DOHH2 (cell line): ENCODE measurements at regions not wholly inside any gene's neighbourhood (a gene's known extent, or its start where the extent isn't known, plus 50 kb on each side); places are given as distances from the start of the nearest gene placed in this dataset.
"Not testable (repeated sequence)": the region's sequence is repeated elsewhere in the genome, so short reads cannot be mapped to it uniquely, and the experiment has no call there.

Experiments used
- H3F3A ChIP-seq: fragments of 200-600 bp; sonication (generic), shearing (Covaris generic); 2 replicates; pipeline ENCODE4 v1.6.0; 2016; ENCODE audit warnings: antibody characterized with exemption, mild to moderate bottlenecking; ENCODE audit not compliant: control insufficient read depth, insufficient read depth
- H3K27ac ChIP-seq: fragments of 200-600 bp; sonication (generic); 2 replicates; pipeline ENCODE4 v1.5.1; 2014; ENCODE audit warnings: low read depth, mild to moderate bottlenecking, low read length, moderate library complexity
- H3K27me3 ChIP-seq: fragments of 200-600 bp; sonication (generic); 2 replicates; pipeline ENCODE4 v1.6.1; 2014; ENCODE audit warnings: mild to moderate bottlenecking, low read length, mixed read lengths; ENCODE audit not compliant: control insufficient read depth
- H3K36me3 ChIP-seq: fragments of 200-600 bp; sonication (generic); 2 replicates; pipeline ENCODE4 v1.6.1; 2014; ENCODE audit warnings: mild to moderate bottlenecking, low read length, moderate library complexity, mixed read lengths; ENCODE audit not compliant: control insufficient read depth
- H3K4me1 ChIP-seq: fragments of 200-600 bp; sonication (generic); 2 replicates; pipeline ENCODE4 v1.6.1; 2014; ENCODE audit warnings: mild to moderate bottlenecking, low read length, mixed read lengths; ENCODE audit not compliant: control insufficient read depth
- H3K4me2 ChIP-seq: fragments of 200-600 bp; sonication (generic); 2 replicates; pipeline ENCODE4 v1.6.0; 2014; ENCODE audit warnings: mild to moderate bottlenecking, low read length, moderate library complexity
- H3K4me3 ChIP-seq: fragments of 200-600 bp; sonication (generic); 2 replicates; pipeline ENCODE4 v1.5.1; 2014; ENCODE audit warnings: mild to moderate bottlenecking, low read length, mixed read lengths
- H3K79me2 ChIP-seq: fragments of 200-600 bp; sonication (generic); 2 replicates; pipeline ENCODE4 v1.6.1; 2014; ENCODE audit warnings: mild to moderate bottlenecking, low read length, mixed read lengths; ENCODE audit not compliant: control insufficient read depth
- H3K9me2 ChIP-seq: fragments of 200-600 bp; sonication (generic); replicated peaks from 2 replicates; pipeline ENCODE4 v1.6.1; 2014; ENCODE audit warnings: mild to moderate bottlenecking, low read length, mixed read lengths; ENCODE audit not compliant: control insufficient read depth
- H3K9me3 ChIP-seq: fragments of 200-600 bp; sonication (generic); 2 replicates; pipeline ENCODE4 v1.6.1; 2014; ENCODE audit warnings: antibody characterized with exemption, low read length, mixed read lengths; ENCODE audit not compliant: control insufficient read depth, insufficient read depth
- H4K20me1 ChIP-seq: fragments of 200-600 bp; sonication (generic); 2 replicates; pipeline ENCODE4 v1.6.0; 2014; ENCODE audit warnings: low read depth, mild to moderate bottlenecking, antibody characterized with exemption, low read length, moderate library complexity; ENCODE audit not compliant: control insufficient read depth, insufficient read depth
- CTCF ChIP-seq: fragments of 200-600 bp; sonication (generic); IDR thresholded peaks from one replicate; pipeline ENCODE4 v1.5.1; 2014; ENCODE audit warnings: antibody characterized with exemption, mild to moderate bottlenecking, low read depth, low read length; ENCODE audit not compliant: poor library complexity, severe bottlenecking
- EZH2phosphoT487 ChIP-seq: fragments of 200-600 bp; sonication (generic); IDR thresholded peaks from 2 replicates; pipeline ENCODE4 v1.6.1; 2017; ENCODE audit warnings: borderline replicate concordance, mild to moderate bottlenecking, antibody characterized with exemption, low read length, moderate library complexity, mixed read lengths

GRCh38 chr9:90188656-90189055 lies 454.0 kb downstream of the DIRAS2 start:
- Histone ChIP-seq H3K4me1 (no peaks in the 10 kb centered on the region; the same call in 1 of the 2 replicates), H3K36me3 (no peaks in the 10 kb centered on the region), H3K27ac (no peak overlapping the region), H4K20me1 (no peaks in the 10 kb centered on the region), H3K4me3 (no peak overlapping the region), H3K9me3 (no peaks in the 10 kb centered on the region), H3K4me2 (no peak overlapping the region), H3K79me2 (no peaks in the 10 kb centered on the region), H3K27me3 (no peaks in the 10 kb centered on the region), H3F3A (no peaks in the 10 kb centered on the region), H3K9me2 (no peaks in the 10 kb centered on the region)
- no peak for TF ChIP-seq CTCF
- no peak for TF ChIP-seq EZH2phosphoT487

- Histone ChIP-seq H3K36me3 (no peaks in the 10 kb centered on the region), H3K27ac (no peak overlapping the region), H4K20me1 (no peaks in the 10 kb centered on the region), H3K4me1 (no peaks in the 10 kb centered on the region; the same call in 1 of the 2 replicates), H3K4me2 (no peak overlapping the region), H3K79me2 (no peaks in the 10 kb centered on the region), H3K4me3 (no peak overlapping the region), H3K27me3 (no peaks in the 10 kb centered on the region), H3F3A (no peaks in the 10 kb centered on the region), H3K9me2 (no peaks in the 10 kb centered on the region), H3K9me3 (no peaks in the 10 kb centered on the region)
- TF ChIP-seq EZH2phosphoT487 (no peak), CTCF (no peak)
Measured at GRCh38 chr9:90189306-90189705, 453.3 kb downstream of the DIRAS2 start.

- not testable (repeated sequence) for H3K79me2 ChIP-seq, H3K36me3 ChIP-seq, H3K27ac ChIP-seq, H3F3A ChIP-seq, H3K9me3 ChIP-seq, H3K4me2 ChIP-seq, H4K20me1 ChIP-seq, H3K4me3 ChIP-seq, H3K27me3 ChIP-seq, H3K4me1 ChIP-seq, H3K9me2 ChIP-seq
Measured at GRCh38 chr9:90192465-90192864, 450.2 kb downstream of the DIRAS2 start.

GRCh38 chr9:90198956-90199355 lies 443.7 kb downstream of the DIRAS2 start:
- TF ChIP-seq CTCF (no peak), EZH2phosphoT487 (no peak)

More at GRCh38 chr9:90198956-90199355, 443.7 kb downstream of the DIRAS2 start:
- no peak overlapping the region for H3K4me3 ChIP-seq
- no peak overlapping the region for H3K27ac ChIP-seq
- H3K4me1 ChIP-seq, result no peaks in the 10 kb centered on the region
- H3K4me2 ChIP-seq, result no peak overlapping the region
- H4K20me1 ChIP-seq, result no peaks in the 10 kb centered on the region
- no peaks in the 10 kb centered on the region for H3K9me3 ChIP-seq
- no peaks in the 10 kb centered on the region for H3K79me2 ChIP-seq
- no peaks in the 10 kb centered on the region for H3K9me2 ChIP-seq
- no peaks in the 10 kb centered on the region for H3K27me3 ChIP-seq
- no peaks in the 10 kb centered on the region for H3F3A ChIP-seq
- H3K36me3 ChIP-seq, result no peaks in the 10 kb centered on the region
